ENCODE measurements at regions not wholly inside any gene's neighbourhood (a gene's known extent, or its start where the extent isn't known, plus 50 kb on each side); places are given as distances from the start of the nearest gene placed in this dataset.

GRCh38 chr15:97627634-97628033 is 332.9 kb upstream of the ARRDC4 start (continued):
- TF ChIP-seq ATF6 (CRISPR knock-in tag; IDR thresholded peaks at IDR 0.05), result no peak
- TF ChIP-seq SMAD4 (CRISPR knock-in tag; IDR thresholded peaks at IDR 0.05), result no peak

- CTCF ChIA-PET, result no interaction called here
- DNase-seq (ENCODE audit: low spot score), result no peak
- ATAC-seq, result no peak
- Mint-ChIP-seq H3K27me3 (ENCODE audit: low read depth) (0 out of 2 replicates have a peak, but pooled peaks cover 3% of the 10 kb centered on the region), H3K4me1 (no peaks in the 10 kb centered on the region), H3K36me3 (no peaks in the 10 kb centered on the region), H3K9me3 (no peaks in the 10 kb centered on the region), H3K27ac (no peak overlapping the region), H3K4me3 (no peak overlapping the region)
- TF ChIP-seq HMGA2 (CRISPR knock-in tag; IDR thresholded peaks at IDR 0.05), result no peak
- no peak for TF ChIP-seq ZSCAN18 (CRISPR knock-in tag; IDR thresholded peaks at IDR 0.05)
- TF ChIP-seq HMGXB4 (CRISPR knock-in tag; IDR thresholded peaks at IDR 0.05), result no peak
- no peak for TF ChIP-seq E2F4 (CRISPR knock-in tag; IDR thresholded peaks at IDR 0.05; ENCODE audit: borderline replicate concordance, low read depth)
- TF ChIP-seq JAZF1 (CRISPR knock-in tag; IDR thresholded peaks at IDR 0.05), result no peak
- TF ChIP-seq ATF2 (CRISPR knock-in tag; IDR thresholded peaks at IDR 0.05; ENCODE audit: borderline replicate concordance, low read depth), result no peak
- TF ChIP-seq AR (CRISPR knock-in tag; IDR thresholded peaks at IDR 0.05), result no peak
- no peak for TF ChIP-seq FOXP1 (CRISPR knock-in tag; IDR thresholded peaks at IDR 0.05; ENCODE audit: borderline replicate concordance)
- no peak for TF ChIP-seq RORB (CRISPR knock-in tag; IDR thresholded peaks at IDR 0.05)
- no peak for TF ChIP-seq USF2 (CRISPR knock-in tag; IDR thresholded peaks at IDR 0.05)
- no peak for TF ChIP-seq NFYB (CRISPR knock-in tag; conservative IDR thresholded peaks at IDR 0.05; ENCODE audit: low read depth)
- TF ChIP-seq ZNF512 (CRISPR knock-in tag; IDR thresholded peaks at IDR 0.05; ENCODE audit: borderline replicate concordance), result no peak
- TF ChIP-seq ESRRA (CRISPR knock-in tag; IDR thresholded peaks at IDR 0.05; ENCODE audit: borderline replicate concordance), result no peak
- no peak for TF ChIP-seq ZNF396 (CRISPR knock-in tag; IDR thresholded peaks at IDR 0.05; ENCODE audit: borderline replicate concordance)
- TF ChIP-seq E2F1 (CRISPR knock-in tag; IDR thresholded peaks at IDR 0.05), result no peak
- no peak for TF ChIP-seq ZMAT4 (CRISPR knock-in tag; IDR thresholded peaks at IDR 0.05)
- TF ChIP-seq ZNF317 (CRISPR knock-in tag; IDR thresholded peaks at IDR 0.05; ENCODE audit: borderline replicate concordance, low read depth), result no peak
- POLR2A ChIA-PET, result no interaction called here
These were observed 314.7 kb upstream of the ARRDC4 start for GRCh38 chr15:97645758-97646157.

Measured in WTC11 (cell line).